SK-N-MC (cell line): ENCODE measurements at regions not wholly inside any gene's neighbourhood (a gene's known extent, or its start where the extent isn't known, plus 50 kb on each side); places are given as distances from the start of the nearest gene placed in this dataset.
"Not testable (repeated sequence)": the region's sequence is repeated elsewhere in the genome, so short reads cannot be mapped to it uniquely, and the experiment has no call there.

ENCODE experiments used
- DNase-seq: peaks from one replicate; pipeline ENCODE4 v3.0.0-alpha.2; 2011; ENCODE audit warnings: low read depth, low spot score
- H3K27ac ChIP-seq: fragments of 200-600 bp; sonication (generic); 2 replicates; pipeline ENCODE4 v1.5.1; 2016; ENCODE audit warnings: mixed run types
- H3K36me3 ChIP-seq: fragments of 200-600 bp; sonication (generic); 2 replicates; pipeline ENCODE4 v1.6.1; 2017; ENCODE audit warnings: antibody characterized with exemption, low read length, mixed read lengths; ENCODE audit not compliant: insufficient read depth
- H3K4me3 ChIP-seq: fragments of 200-600 bp; sonication (generic); 2 replicates; pipeline ENCODE4 v1.5.1; 2016
- H3K9ac ChIP-seq: fragments of 200-600 bp; sonication (generic); 2 replicates; pipeline ENCODE4 v1.8.0; 2017; ENCODE audit warnings: mixed run types, mixed read lengths; ENCODE audit not compliant: insufficient read length
- H3K9me3 ChIP-seq: fragments of 200-600 bp; sonication (generic); 2 replicates; pipeline ENCODE4 v1.6.1; 2017; ENCODE audit warnings: low read depth, mild to moderate bottlenecking, antibody characterized with exemption, low read length, moderate library complexity, mixed read lengths
- EZH2 ChIP-seq: fragments of 200-600 bp; sonication (generic); IDR thresholded peaks from one replicate; pipeline ENCODE4 v1.6.1; 2017; ENCODE audit warnings: antibody characterized with exemption
- FOXP2 ChIP-seq: optimal IDR thresholded peaks from 2 replicates; pipeline ENCODE3; 2011; ENCODE audit warnings: mild to moderate bottlenecking, moderate library complexity; ENCODE audit not compliant: insufficient read depth; ENCODE audit errors: extremely low read length, control extremely low read depth
- POLR2AphosphoS5 ChIP-seq: IDR thresholded peaks from 2 replicates; pipeline ENCODE4 v1.6.1; 2012; ENCODE audit warnings: mild to moderate bottlenecking, low read depth, low read length, borderline replicate concordance

GRCh38 chr6:90463359-90463758 is 123.5 kb downstream of the MAP3K7 start:
- TF ChIP-seq EZH2 (no peak), FOXP2 (no peak), POLR2AphosphoS5 (no peak)
- H3K36me3 ChIP-seq, result no peaks in the 10 kb centered on the region
- no peaks in the 10 kb centered on the region for H3K9me3 ChIP-seq
- no peak for DNase-seq
- H3K27ac ChIP-seq, result no peak overlapping the region
- H3K9ac ChIP-seq, result no peak overlapping the region
- no peak overlapping the region for H3K4me3 ChIP-seq

- H3K27ac ChIP-seq, result no peak overlapping the region
- no peak for DNase-seq
- H3K4me3 ChIP-seq, result no peak overlapping the region
- H3K9me3 ChIP-seq, result no peaks in the 10 kb centered on the region
- H3K36me3 ChIP-seq, result no peaks in the 10 kb centered on the region
- no peak for TF ChIP-seq EZH2
- TF ChIP-seq POLR2AphosphoS5, result no peak
- TF ChIP-seq FOXP2, result no peak
- H3K9ac ChIP-seq, result no peak overlapping the region
These were observed 124.8 kb downstream of the MAP3K7 start for GRCh38 chr6:90462102-90462501.

- no peak overlapping the region for H3K27ac ChIP-seq
- TF ChIP-seq POLR2AphosphoS5 (no peak), FOXP2 (no peak), EZH2 (no peak)
- H3K9me3 ChIP-seq, result no peaks in the 10 kb centered on the region
- no peaks in the 10 kb centered on the region for H3K36me3 ChIP-seq
- DNase-seq, result no peak
- H3K9ac ChIP-seq, result no peak overlapping the region
- H3K4me3 ChIP-seq, result no peak overlapping the region
These were observed 125.5 kb downstream of the MAP3K7 start for GRCh38 chr6:90461383-90461782.

- no peak overlapping the region for H3K27ac ChIP-seq
- no peaks in the 10 kb centered on the region for H3K9me3 ChIP-seq
- H3K4me3 ChIP-seq, result no peak overlapping the region
- no peak for TF ChIP-seq POLR2AphosphoS5
- no peak for TF ChIP-seq EZH2
- no peak for TF ChIP-seq FOXP2
- no peaks in the 10 kb centered on the region for H3K36me3 ChIP-seq
- H3K9ac ChIP-seq, result no peak overlapping the region
- no peak for DNase-seq
These were observed 126.8 kb downstream of the MAP3K7 start for GRCh38 chr6:90460051-90460450.

GRCh38 chr6:90459225-90459758 is 127.6 kb downstream of the MAP3K7 start:
- no peak overlapping the region for H3K9ac ChIP-seq
- H3K36me3 ChIP-seq, result no peaks in the 10 kb centered on the region
- H3K27ac ChIP-seq, result no peak overlapping the region
- H3K4me3 ChIP-seq, result no peak overlapping the region
- no peaks in the 10 kb centered on the region for H3K9me3 ChIP-seq
- no peak for DNase-seq
- TF ChIP-seq EZH2, result no peak
- TF ChIP-seq POLR2AphosphoS5, result no peak
- no peak for TF ChIP-seq FOXP2

GRCh38 chr6:90458353-90459224 is 128.3 kb downstream of the MAP3K7 start:
- TF ChIP-seq EZH2 (no peak), POLR2AphosphoS5 (no peak), FOXP2 (no peak)
- no peak for DNase-seq
- Histone ChIP-seq H3K36me3 (no peaks in the 10 kb centered on the region), H3K9me3 (no peaks in the 10 kb centered on the region), H3K4me3 (no peak overlapping the region), H3K9ac (no peak overlapping the region), H3K27ac (no peak overlapping the region)

- TF ChIP-seq FOXP2 (no peak), POLR2AphosphoS5 (no peak), EZH2 (no peak)
- Histone ChIP-seq H3K9me3 (no peaks in the 10 kb centered on the region), H3K36me3 (no peaks in the 10 kb centered on the region), H3K27ac (no peak overlapping the region), H3K4me3 (no peak overlapping the region), H3K9ac (no peak overlapping the region)
- DNase-seq, result no peak
These were observed 129.0 kb downstream of the MAP3K7 start for GRCh38 chr6:90457867-90458259.

GRCh38 chr6:90456997-90457866 is 129.6 kb downstream of the MAP3K7 start:
- H3K36me3 ChIP-seq, DNase-seq, H3K27ac ChIP-seq, H3K9ac ChIP-seq, H3K9me3 ChIP-seq, H3K4me3 ChIP-seq: not testable (repeated sequence)

GRCh38 chr6:90456001-90456400 is 130.9 kb downstream of the MAP3K7 start:
- no peak overlapping the region for H3K27ac ChIP-seq
- no peak for DNase-seq
- no peak overlapping the region for H3K9ac ChIP-seq
- no peak overlapping the region for H3K4me3 ChIP-seq
- no peaks in the 10 kb centered on the region for H3K36me3 ChIP-seq
- TF ChIP-seq POLR2AphosphoS5, result no peak
- TF ChIP-seq EZH2, result no peak
- TF ChIP-seq FOXP2, result no peak
- no peaks in the 10 kb centered on the region for H3K9me3 ChIP-seq
